GM19328 (cell line): ENCODE measurements at regions not wholly inside any gene's neighbourhood (a gene's known extent, or its start where the extent isn't known, plus 50 kb on each side); places are given as distances from the start of the nearest gene placed in this dataset.
A peak's percentile ranks its signal among the peaks of the same experiment; 100 is the strongest.

Experiments used
- ATAC-seq: cut with Tn5 transposase; IDR thresholded peaks from one replicate; pipeline ENCODE4 v1.9.1; 2021; ENCODE audit warnings: mild to moderate bottlenecking, moderate library complexity; ENCODE audit not compliant: unreplicated experiment

DNA sequence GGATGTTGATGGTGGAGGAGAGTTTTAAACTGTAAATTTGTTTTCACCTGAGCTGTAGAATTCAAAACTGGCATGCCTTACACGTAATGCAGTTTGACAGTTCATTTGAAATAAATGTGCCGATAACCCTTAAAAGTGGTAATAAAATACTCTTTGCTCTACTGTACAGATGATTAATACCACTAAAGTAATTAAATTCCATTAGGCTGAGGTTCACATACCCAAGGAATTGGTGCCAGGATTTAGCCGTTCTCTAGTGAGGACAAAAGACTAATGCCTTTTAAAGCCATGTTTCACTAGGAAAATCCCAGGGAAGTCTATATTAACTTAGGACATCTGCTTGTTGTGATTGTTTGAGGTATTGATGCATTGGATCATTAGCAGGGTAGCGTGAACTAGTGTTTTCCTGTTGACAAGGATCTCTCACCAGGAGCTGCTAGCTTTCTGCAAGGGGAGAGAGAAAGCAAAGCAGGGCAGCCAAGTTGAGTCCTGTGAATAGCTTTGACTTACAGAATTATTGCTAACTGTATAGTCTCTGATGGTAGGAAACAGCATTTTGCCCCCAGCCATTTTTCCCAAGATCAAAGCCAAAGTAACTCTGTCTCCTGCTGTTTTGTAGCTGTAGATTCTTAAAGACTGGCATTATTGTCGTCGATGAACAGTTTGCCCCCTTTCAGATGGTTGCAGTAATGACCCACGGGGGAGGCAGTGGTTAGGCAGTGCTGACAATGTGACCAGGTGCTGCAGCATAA lies 280.9 kb upstream of the FANCL start:
- ATAC-seq: no peak

- no peak for ATAC-seq
Observed at GRCh38 chr2:58520903-58521302, 279.8 kb upstream of the FANCL start.

DNA sequence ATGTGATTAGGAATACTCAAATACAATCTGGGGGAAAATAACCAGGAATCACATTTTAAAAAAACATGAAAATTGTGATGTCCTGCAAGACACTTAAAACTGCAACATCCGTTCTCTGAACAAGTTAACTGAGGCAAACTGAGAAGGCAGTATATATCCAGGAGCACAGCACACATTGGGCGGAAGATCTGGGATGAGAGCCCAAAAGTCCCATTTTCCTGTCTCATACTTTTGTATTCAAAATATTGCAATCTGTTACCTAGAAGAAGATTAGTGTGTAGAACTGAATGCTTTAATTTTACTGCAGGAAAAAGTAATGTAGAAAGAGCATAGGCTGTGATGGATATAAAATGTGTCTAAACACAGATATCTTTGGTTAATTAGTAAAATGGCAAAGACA lies 276.8 kb upstream of the FANCL start:
- ATAC-seq: no peak

- no peak for ATAC-seq
Observed at GRCh38 chr2:58516695-58517094, 275.6 kb upstream of the FANCL start.

- ATAC-seq: no peak
Observed at GRCh38 chr2:58515827-58516573, 274.9 kb upstream of the FANCL start.

DNA sequence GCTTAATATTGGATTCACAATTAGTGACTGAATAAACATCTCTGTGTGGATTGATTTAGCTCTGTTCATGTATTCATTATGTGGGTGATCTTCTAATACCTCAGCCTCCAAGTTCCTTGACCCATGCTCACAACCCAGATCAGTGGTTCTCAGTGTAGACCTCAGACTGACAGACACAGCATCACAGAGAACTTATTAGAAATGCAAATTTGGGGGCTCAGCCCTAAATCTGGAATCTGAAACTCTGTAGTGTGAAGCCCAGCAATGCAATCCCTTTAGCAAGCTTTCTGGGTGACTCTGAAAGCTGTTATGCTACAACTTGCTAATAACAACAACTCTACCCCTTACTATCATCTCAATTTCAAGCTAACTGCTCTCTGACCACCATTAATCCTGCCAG lies 273.1 kb upstream of the FANCL start:
- peak; percentile 92 for ATAC-seq

DNA sequence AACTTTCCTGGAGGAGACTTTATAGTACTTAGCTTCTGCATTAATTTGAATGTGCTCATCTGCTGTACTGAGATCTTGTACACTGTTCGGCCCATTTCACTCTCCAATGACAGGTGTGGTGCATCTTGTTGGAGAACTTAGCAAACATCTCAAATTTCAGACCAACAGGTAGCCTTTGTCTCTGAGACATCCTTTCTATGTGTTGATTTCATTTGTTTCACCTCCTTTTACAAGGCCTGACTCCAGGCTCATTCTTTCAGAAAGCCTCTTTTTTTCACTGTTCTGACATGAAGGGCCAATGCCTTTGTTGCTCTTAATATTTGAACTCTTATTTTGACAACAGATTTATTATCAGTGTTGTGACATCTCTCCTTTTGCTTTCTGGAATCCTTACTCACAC lies 271.8 kb upstream of the FANCL start:
- no peak for ATAC-seq

DNA sequence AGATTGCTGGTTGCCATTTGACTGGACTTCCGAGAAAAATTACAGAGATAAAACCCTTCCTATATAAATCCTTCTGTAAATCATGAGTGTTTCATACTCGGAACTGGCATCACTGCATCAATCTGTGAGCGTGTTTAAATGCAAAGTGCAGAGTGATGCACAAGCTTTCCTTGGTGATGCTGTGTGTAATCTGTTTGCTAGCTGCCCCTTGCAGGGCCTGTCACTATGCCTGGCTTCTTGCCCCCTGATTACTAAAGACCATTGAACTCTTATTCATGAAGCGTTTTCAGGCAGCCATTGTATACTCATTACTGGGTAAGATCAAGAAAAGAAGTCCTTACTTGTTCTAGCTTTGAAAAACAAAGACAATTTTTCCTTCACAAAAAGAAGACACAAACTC lies 266.9 kb upstream of the FANCL start:
- no peak for ATAC-seq

DNA sequence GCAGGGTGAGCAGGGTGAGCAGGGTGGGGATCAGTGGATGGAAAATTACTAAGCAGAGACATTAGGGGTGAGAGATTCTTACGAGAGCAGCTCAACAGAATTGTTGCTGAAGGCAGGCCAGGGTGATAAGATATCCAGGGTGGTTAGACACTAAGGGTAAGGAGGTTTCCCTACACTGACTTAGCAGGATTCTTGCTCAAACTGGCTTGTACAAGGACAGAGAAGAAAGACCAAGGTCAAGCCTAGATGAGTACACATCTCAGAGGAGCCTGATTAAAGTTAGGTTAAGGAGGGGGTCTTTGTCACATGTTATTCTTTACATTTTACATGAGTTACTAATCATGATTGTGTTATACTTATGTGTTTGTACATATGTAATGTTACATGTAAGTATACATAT lies 262.8 kb upstream of the FANCL start:
- no peak for ATAC-seq

DNA sequence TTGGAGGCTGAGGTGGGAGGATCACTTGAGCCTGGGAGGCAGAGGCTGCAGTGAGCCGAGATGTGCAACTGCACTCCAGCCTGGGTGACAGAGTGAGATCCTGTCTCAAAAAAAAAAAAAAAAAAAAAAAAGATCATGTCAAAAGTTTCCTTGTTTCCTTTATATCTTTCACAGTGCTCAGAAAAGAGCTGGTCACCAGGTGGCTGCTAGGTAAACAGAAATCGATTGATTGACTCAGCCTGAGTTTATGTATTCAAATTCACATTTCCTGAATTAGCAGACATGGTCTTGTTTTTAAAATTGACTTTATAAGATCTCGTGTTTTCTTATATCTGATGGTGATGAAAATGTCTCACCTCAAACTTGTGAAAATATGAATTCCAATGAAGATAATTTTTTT lies 261.8 kb upstream of the FANCL start:
- ATAC-seq: no peak

DNA sequence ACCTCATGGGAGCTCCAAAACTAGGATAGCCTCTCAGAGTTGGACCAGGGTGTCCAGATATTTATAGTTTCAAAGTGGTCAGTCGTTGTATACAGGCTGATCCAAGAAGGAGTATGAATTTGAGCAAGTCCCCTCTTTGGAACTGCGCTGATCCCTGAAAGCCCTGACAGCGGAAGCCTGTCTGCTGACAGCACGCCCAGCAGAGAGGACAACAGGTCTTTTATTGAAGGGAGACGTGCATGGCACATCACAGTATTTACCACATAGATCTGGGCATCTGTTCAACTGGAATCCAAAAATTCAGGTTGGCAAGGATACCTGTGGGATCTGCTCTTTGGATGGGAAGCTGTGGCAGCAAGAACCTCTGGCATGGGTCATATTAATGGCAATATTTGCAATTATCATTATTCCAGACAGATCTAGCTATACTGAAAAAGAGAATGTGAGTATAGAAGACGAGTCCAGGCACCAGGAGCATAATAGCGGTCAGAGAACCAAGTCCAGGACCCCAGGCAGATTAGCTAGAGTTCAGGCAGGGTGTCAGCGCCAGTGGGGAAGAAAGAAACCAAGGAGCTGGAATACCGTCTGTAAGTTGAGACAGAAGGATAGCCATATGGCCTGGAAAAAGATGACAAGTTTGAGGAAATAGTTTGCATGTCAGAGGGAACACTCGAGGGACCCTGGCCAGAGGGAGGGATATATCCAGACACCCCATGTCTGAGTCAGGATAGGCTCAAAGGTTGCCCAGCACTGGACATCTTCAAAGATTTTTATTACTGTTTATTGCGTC lies 260.4 kb upstream of the FANCL start:
- ATAC-seq: no peak

GRCh38 chr2:58497168-58497567 lies 256.0 kb upstream of the FANCL start:
- no peak for ATAC-seq

GRCh38 chr2:58495806-58496205 lies 254.7 kb upstream of the FANCL start:
- ATAC-seq: no peak

- ATAC-seq: no peak
Observed at GRCh38 chr2:58494071-58494501, 253.0 kb upstream of the FANCL start.

DNA sequence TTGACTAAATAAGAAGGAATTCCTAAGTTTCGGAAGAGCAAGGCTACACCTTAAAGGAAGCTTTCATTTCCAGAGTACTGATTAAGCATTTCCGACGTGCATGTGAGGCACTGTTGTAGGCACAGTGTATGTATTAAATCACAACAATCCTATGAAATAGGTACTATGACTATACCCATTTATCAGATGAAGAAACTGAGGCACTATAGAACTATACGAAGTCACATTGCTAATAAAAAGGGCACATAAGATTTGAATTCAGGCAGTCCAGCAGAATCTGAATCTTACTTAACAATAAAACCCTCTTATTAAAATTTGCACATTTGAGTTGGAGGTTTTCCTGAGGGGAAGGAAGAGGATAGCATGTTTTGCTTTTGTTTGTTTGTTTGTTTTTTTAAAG lies 243.5 kb upstream of the FANCL start:
- ATAC-seq: no peak

DNA sequence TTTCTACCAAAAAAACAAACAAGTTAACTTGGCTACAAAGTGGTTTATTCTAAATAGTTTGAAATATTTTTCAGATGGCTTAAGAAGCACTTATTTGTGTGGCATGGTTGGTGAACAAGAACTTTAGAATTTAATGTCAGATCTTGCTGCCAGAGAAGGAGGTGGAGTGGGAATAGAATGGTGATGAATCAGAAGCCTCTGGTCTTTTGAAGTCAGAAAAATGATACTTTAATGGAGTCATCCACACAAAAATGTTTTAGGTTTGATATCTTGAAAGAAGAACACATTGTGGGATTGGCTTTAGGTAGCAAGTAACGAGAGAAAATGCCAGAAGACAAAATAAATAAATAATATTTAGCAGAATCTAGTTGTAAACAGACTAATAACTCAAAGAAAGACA lies 243.1 kb upstream of the FANCL start:
- ATAC-seq: no peak

DNA sequence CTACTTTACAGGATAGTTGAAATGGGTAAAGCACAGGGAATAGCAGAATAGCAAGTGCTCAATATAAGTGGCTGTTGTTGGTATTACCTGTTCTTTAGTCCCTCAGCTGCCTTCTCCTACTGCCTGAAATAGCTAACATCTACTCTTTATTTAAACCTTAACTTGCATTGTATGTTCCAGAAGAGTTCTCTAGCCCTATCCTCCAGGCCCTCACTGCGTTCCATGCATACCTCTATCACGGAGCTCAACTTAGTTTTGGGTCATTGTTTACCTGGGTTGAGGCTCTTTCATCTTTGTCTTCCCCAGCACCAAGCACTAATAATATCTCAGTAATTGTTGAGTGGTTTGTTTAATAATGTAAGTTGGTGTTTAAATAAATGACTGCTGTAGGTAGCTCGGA lies 242.2 kb upstream of the FANCL start:
- ATAC-seq: no peak

- no peak for ATAC-seq
Observed at GRCh38 chr2:58481670-58482069, 240.5 kb upstream of the FANCL start.

DNA sequence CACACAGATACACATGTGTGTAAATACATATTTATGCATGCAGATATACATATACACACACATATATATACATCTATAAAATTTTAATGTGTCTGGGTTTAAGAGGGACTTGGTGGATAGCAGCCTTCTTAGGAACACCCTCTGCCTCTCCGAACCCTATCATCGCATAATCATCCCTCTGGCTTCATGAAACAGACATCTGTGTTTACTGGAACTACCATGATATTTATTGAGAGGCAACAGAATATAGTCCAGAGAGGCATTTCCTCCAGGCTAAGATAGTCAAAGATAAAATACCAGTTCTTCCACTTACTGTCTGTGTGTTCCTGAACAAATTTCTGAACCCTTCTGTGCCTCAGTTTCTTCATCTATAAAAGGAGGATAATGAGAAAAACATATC lies 239.0 kb upstream of the FANCL start:
- no peak for ATAC-seq

- ATAC-seq: no peak
Observed at GRCh38 chr2:58479535-58480140, 238.5 kb upstream of the FANCL start.

- ATAC-seq: no peak
Observed at GRCh38 chr2:58476556-58476955, 235.4 kb upstream of the FANCL start.
